Thymus (tissue), 11 donors: ENCODE measurements at regions not wholly inside any gene's neighbourhood (a gene's known extent, or its start where the extent isn't known, plus 50 kb on each side); places are given as distances from the start of the nearest gene placed in this dataset.

Source experiments
- DNase-seq, 9 donors: peaks; one replicate each; pipeline ENCODE4 v3.0.0-alpha.2; 2013; ENCODE audit warnings: low spot score in 9 of 9, low read depth in 6 of 9, missing footprints in 1 of 9
- H3K27ac ChIP-seq, 2 donors: one replicate each; pipeline ENCODE4 v1.5.1; 2013; ENCODE audit warnings: control low read depth in 1 of 2, low read depth in 1 of 2, low read length in 1 of 2, mild to moderate bottlenecking in 1 of 2, moderate library complexity in 1 of 2
- H3K27me3 ChIP-seq, 2 donors: one replicate each; pipeline ENCODE4 v1.5.1; 2013; ENCODE audit warnings: low read length in 1 of 2; ENCODE audit not compliant: control insufficient read depth in 2 of 2, insufficient read depth in 1 of 2
- H3K36me3 ChIP-seq, 2 donors: one replicate each; pipeline ENCODE4 v1.5.1; 2013; ENCODE audit warnings: low read length in 1 of 2, mild to moderate bottlenecking in 1 of 2, moderate library complexity in 1 of 2; ENCODE audit not compliant: control insufficient read depth in 2 of 2, insufficient read depth in 2 of 2
- H3K4me1 ChIP-seq, 2 donors: one replicate each; pipeline ENCODE4 v1.5.1; 2013; ENCODE audit warnings: low read length in 2 of 2; ENCODE audit not compliant: control insufficient read depth in 2 of 2, insufficient read depth in 2 of 2
- H3K4me3 ChIP-seq, 2 donors: one replicate each; pipeline ENCODE4 v1.5.1; 2013; ENCODE audit warnings: low read length in 2 of 2, control low read depth in 1 of 2, mild to moderate bottlenecking in 1 of 2
- H3K9me3 ChIP-seq, 2 donors: one replicate each; pipeline ENCODE4 v1.5.1; 2013; ENCODE audit warnings: low read length in 1 of 2, mild to moderate bottlenecking in 1 of 2; ENCODE audit not compliant: control insufficient read depth in 2 of 2, insufficient read depth in 1 of 2
- WGBS: extraction: QIAGEN DNeasy Blood & Tissue Kit; methylation state at CpG from one replicate; pipeline ENCODE4 v1.1.7; 2013; 5-methylcytosine and 5-hydroxymethylcytosine counted together
- donor health status: healthy.

DNA sequence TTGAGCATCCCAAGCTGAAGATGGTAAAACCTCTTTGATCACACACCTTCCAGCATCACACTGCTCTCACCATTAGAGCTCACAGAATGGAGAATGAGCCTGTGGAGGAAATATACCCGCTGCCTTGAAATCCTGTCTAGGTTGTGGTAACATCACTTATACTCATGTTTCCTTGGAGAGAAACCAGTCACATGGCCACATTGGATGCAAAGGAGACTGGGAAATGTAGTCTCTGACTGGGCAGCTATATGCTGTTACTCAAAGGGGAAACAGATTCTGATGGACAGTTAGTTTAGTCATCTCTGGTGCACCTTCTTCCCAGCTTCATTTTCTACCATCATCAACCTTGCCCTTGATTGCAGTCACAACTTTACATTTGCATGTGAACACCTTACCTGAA, 286.3 kb downstream of the ANKRD50 start:
- DNase-seq: no peak
- H3K4me3 ChIP-seq: no peak overlapping the region
- H3K9me3 ChIP-seq: no peaks in the 10 kb centered on the region
- H3K4me1 ChIP-seq: no peaks in the 10 kb centered on the region
- no peak overlapping the region for H3K27ac ChIP-seq
- 0% methylated on average over 1 of the region's 1 CpG for WGBS
- H3K36me3 ChIP-seq: no peaks in the 10 kb centered on the region
- no peaks in the 10 kb centered on the region for H3K27me3 ChIP-seq

GRCh38 chr4:124427095-124427767, 285.3 kb downstream of the ANKRD50 start:
- H3K4me1 ChIP-seq: no peaks in the 10 kb centered on the region
- no peak overlapping the region for H3K27ac ChIP-seq
- no peaks in the 10 kb centered on the region for H3K36me3 ChIP-seq
- H3K9me3 ChIP-seq: no peaks in the 10 kb centered on the region
- DNase-seq: no peak
- no peak overlapping the region for H3K4me3 ChIP-seq
- H3K27me3 ChIP-seq: no peaks in the 10 kb centered on the region
- WGBS: 85% methylated on average over 1 of the region's 1 CpG

GRCh38 chr4:124428648-124429047, 283.9 kb downstream of the ANKRD50 start:
- Histone ChIP-seq H3K9me3 (no peaks in the 10 kb centered on the region), H3K4me1 (no peaks in the 10 kb centered on the region), H3K36me3 (no peaks in the 10 kb centered on the region), H3K4me3 (no peak overlapping the region), H3K27ac (no peak overlapping the region), H3K27me3 (no peaks in the 10 kb centered on the region)
- WGBS: 93% methylated on average over 2 of the region's 2 CpGs
- DNase-seq: no peak

DNA sequence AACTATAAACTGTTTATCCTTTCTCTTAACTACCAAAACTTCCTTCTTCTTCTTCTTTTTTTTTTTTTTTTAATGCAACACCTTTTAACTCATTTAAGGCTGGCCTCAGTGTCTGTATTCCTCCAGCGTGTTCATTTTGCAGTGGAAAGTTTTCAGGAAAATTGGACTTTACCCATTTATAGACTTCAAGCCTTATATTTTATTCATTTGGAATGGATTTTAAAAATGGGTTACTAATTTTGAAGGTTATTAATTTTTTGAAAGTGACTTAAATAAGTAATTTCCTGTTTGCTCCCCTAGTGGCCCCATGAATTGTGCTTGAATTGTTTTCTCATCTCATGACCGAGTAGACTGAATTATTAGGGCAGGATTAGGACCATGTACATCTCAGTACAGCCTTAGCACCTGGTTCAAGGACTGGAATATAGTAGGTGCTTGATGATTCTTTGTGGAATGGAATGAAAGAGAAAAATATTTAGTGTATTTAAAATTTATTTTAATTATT, 282.7 kb downstream of the ANKRD50 start:
- H3K9me3 ChIP-seq: no peaks in the 10 kb centered on the region
- no peak overlapping the region for H3K4me3 ChIP-seq
- 77% methylated on average over 2 of the region's 2 CpGs for WGBS
- no peaks in the 10 kb centered on the region for H3K4me1 ChIP-seq
- H3K27ac ChIP-seq: no peak overlapping the region
- H3K36me3 ChIP-seq: no peaks in the 10 kb centered on the region
- no peak for DNase-seq
- H3K27me3 ChIP-seq: no peaks in the 10 kb centered on the region

- no peak overlapping the region for H3K4me3 ChIP-seq
- H3K9me3 ChIP-seq: no peaks in the 10 kb centered on the region
- WGBS: 75% methylated on average over 2 of the region's 2 CpGs
- no peak for DNase-seq
- H3K4me1 ChIP-seq: no peaks in the 10 kb centered on the region
- H3K27ac ChIP-seq: no peak overlapping the region
- H3K36me3 ChIP-seq: no peaks in the 10 kb centered on the region
- H3K27me3 ChIP-seq: no peaks in the 10 kb centered on the region
Observed at GRCh38 chr4:124431653-124432192, 280.8 kb downstream of the ANKRD50 start.

GRCh38 chr4:124432500-124432899, 280.0 kb downstream of the ANKRD50 start:
- WGBS: 95% methylated on average over 4 of the region's 4 CpGs
- H3K27me3 ChIP-seq: no peaks in the 10 kb centered on the region
- no peaks in the 10 kb centered on the region for H3K9me3 ChIP-seq
- DNase-seq: no peak
- no peak overlapping the region for H3K4me3 ChIP-seq
- H3K27ac ChIP-seq: no peak overlapping the region
- H3K4me1 ChIP-seq: no peaks in the 10 kb centered on the region
- no peaks in the 10 kb centered on the region for H3K36me3 ChIP-seq

DNA sequence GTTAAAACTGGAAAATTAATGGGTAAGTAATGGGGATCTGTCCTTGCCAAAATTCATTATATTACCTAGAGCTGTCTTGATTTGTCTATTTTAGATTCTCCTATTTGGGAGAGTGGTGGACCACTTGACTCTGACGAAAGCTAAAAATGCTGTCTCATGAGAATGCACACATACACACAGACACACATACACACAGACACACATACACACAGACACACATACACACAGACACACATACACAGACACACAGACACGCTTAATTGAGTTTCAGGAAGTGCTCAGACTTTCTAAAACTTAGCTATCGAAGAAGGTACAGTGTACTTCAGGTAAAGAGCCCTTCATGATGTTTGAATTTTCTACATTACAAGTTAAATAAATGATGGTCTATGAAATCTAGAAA, 279.5 kb downstream of the ANKRD50 start:
- Histone ChIP-seq H3K4me1 (no peaks in the 10 kb centered on the region), H3K27me3 (no peaks in the 10 kb centered on the region), H3K27ac (no peak overlapping the region), H3K9me3 (no peaks in the 10 kb centered on the region), H3K36me3 (no peaks in the 10 kb centered on the region), H3K4me3 (no peak overlapping the region)
- DNase-seq: no peak
- 93% methylated on average over 3 of the region's 3 CpGs for WGBS

- Histone ChIP-seq H3K27ac (no peak overlapping the region), H3K9me3 (no peaks in the 10 kb centered on the region), H3K36me3 (no peaks in the 10 kb centered on the region), H3K27me3 (no peaks in the 10 kb centered on the region), H3K4me1 (no peaks in the 10 kb centered on the region), H3K4me3 (no peak overlapping the region)
- 95% methylated on average over 8 of the region's 8 CpGs for WGBS
- DNase-seq: no peak
Observed at GRCh38 chr4:124433500-124433899, 279.0 kb downstream of the ANKRD50 start.

GRCh38 chr4:124435274-124435950, 277.1 kb downstream of the ANKRD50 start:
- H3K36me3 ChIP-seq: no peaks in the 10 kb centered on the region
- no peak overlapping the region for H3K27ac ChIP-seq
- no peak for DNase-seq
- no peaks in the 10 kb centered on the region for H3K4me1 ChIP-seq
- no peak overlapping the region for H3K4me3 ChIP-seq
- no peaks in the 10 kb centered on the region for H3K27me3 ChIP-seq
- WGBS: 85% methylated on average over 2 of the region's 2 CpGs
- H3K9me3 ChIP-seq: no peaks in the 10 kb centered on the region
